B cell (primary cell): ENCODE measurements at regions not wholly inside any gene's neighbourhood (a gene's known extent, or its start where the extent isn't known, plus 50 kb on each side); places are given as distances from the start of the nearest gene placed in this dataset.

ENCODE experiments used
- EZH2 ChIP-seq: IDR thresholded peaks from 2 replicates; pipeline ENCODE4 v1.6.1; 2012; ENCODE audit warnings: borderline replicate concordance, low read depth, mild to moderate bottlenecking, moderate library complexity, low read length; ENCODE audit not compliant: insufficient read depth, poor library complexity, severe bottlenecking
- TF ChIP-seq, protein P1 (sequence below): fragments of 200-600 bp; IDR thresholded peaks from one replicate; pipeline ENCODE4 v1.8.0; 2022; ENCODE audit warnings: antibody characterized with exemption, mild to moderate bottlenecking

DNA sequence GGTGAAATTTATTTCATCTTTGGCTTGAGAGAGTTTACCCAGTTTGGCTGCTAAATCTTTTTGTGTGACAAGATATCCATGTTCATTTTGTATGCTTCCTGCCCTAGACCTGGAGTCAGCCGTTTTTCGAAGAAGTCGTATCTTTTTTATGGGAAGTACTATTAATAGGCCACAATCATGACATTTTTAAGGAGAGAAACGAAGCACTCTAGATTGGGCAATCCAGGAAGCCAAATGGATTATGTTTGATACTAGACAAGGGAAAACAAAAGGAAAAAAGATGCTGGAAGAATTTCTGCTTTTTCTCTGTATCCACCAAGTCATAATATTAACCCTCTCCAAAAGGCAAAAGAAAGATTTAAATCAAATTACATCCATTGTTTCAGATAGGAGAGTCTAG lies 214.6 kb downstream of the HDGFL1 start:
- TF ChIP-seq, protein P1, sequence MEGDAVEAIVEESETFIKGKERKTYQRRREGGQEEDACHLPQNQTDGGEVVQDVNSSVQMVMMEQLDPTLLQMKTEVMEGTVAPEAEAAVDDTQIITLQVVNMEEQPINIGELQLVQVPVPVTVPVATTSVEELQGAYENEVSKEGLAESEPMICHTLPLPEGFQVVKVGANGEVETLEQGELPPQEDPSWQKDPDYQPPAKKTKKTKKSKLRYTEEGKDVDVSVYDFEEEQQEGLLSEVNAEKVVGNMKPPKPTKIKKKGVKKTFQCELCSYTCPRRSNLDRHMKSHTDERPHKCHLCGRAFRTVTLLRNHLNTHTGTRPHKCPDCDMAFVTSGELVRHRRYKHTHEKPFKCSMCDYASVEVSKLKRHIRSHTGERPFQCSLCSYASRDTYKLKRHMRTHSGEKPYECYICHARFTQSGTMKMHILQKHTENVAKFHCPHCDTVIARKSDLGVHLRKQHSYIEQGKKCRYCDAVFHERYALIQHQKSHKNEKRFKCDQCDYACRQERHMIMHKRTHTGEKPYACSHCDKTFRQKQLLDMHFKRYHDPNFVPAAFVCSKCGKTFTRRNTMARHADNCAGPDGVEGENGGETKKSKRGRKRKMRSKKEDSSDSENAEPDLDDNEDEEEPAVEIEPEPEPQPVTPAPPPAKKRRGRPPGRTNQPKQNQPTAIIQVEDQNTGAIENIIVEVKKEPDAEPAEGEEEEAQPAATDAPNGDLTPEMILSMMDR: no peak
- TF ChIP-seq EZH2: no peak
